ENCODE measurements at regions not wholly inside any gene's neighbourhood (a gene's known extent, or its start where the extent isn't known, plus 50 kb on each side); places are given as distances from the start of the nearest gene placed in this dataset.
"Not testable (repeated sequence)": the region's sequence is repeated elsewhere in the genome, so short reads cannot be mapped to it uniquely, and the experiment has no call there.

- Mint-ChIP-seq H3K4me3 (no peak overlapping the region), H3K4me1 (no peaks in the 10 kb centered on the region), H3K27me3 (ENCODE audit: insufficient read depth, low read depth) (peaks cover 2% of the 10 kb centered on the region), H3K27ac (no peak overlapping the region), H3K36me3 (peaks cover 3% of the 10 kb centered on the region), H3K9me3 (peaks cover 17% of the 10 kb centered on the region)
- Histone ChIP-seq H2AFZ (replicated peaks) (no peak overlapping the region), H3K4me2 (no peak overlapping the region), H3K9ac (no peak overlapping the region), H3K36me3 (no peaks in the 10 kb centered on the region), H3K27me3 (no peaks in the 10 kb centered on the region), H3K4me3 (no peak overlapping the region), H3K9me3 (ENCODE audit: low read depth) (no peaks in the 10 kb centered on the region), H3K79me2 (ENCODE audit: low read depth) (no peaks in the 10 kb centered on the region), H3K4me1 (peaks cover 1% of the 10 kb centered on the region), H4K20me1 (ENCODE audit: low read depth) (no peaks in the 10 kb centered on the region), H3F3A (ENCODE audit: low read depth) (no peaks in the 10 kb centered on the region), H3K27ac (no peak overlapping the region)
- TF ChIP-seq CTCF (IDR thresholded peaks at IDR 0.05), result no peak
- no peak for DNase-seq (ENCODE audit: low spot score)
Observed at GRCh38 chr21:15309721-15310120, 244.9 kb upstream of the NRIP1 start.

GRCh38 chr21:15311510-15311909 lies 246.7 kb upstream of the NRIP1 start:
- no peak overlapping the region for H3K4me3 Mint-ChIP-seq
- peaks cover 24% of the 10 kb centered on the region for H3K9me3 Mint-ChIP-seq
- Histone ChIP-seq H3K4me2 (no peak overlapping the region), H3K4me3 (no peak overlapping the region), H3K9me3 (ENCODE audit: low read depth) (no peaks in the 10 kb centered on the region), H3K4me1 (no peaks in the 10 kb centered on the region), H3K36me3 (no peaks in the 10 kb centered on the region), H3K9ac (no peak overlapping the region), H4K20me1 (ENCODE audit: low read depth) (no peaks in the 10 kb centered on the region), H3K27ac (no peak overlapping the region), H2AFZ (replicated peaks) (no peak overlapping the region), H3K79me2 (ENCODE audit: low read depth) (no peaks in the 10 kb centered on the region), H3K27me3 (no peaks in the 10 kb centered on the region), H3F3A (ENCODE audit: low read depth) (no peaks in the 10 kb centered on the region)
- H3K4me1 Mint-ChIP-seq, result no peaks in the 10 kb centered on the region
- peaks cover 6% of the 10 kb centered on the region for H3K27me3 Mint-ChIP-seq (ENCODE audit: insufficient read depth, low read depth)
- no peaks in the 10 kb centered on the region for H3K36me3 Mint-ChIP-seq
- no peak overlapping the region for H3K27ac Mint-ChIP-seq
- no peak for DNase-seq (ENCODE audit: low spot score)
- TF ChIP-seq EZH2 (IDR thresholded peaks at IDR 0.05) (no peak), CTCF (IDR thresholded peaks at IDR 0.05) (no peak), EZH2phosphoT487 (IDR thresholded peaks at IDR 0.05) (no peak)

- not testable (repeated sequence) for H2AFZ ChIP-seq (replicated peaks); H3F3A ChIP-seq (ENCODE audit: low read depth); H3K9me3 ChIP-seq (ENCODE audit: low read depth); DNase-seq (ENCODE audit: low spot score); H3K36me3 ChIP-seq; H3K4me1 ChIP-seq; H3K27ac Mint-ChIP-seq; H3K27me3 Mint-ChIP-seq (ENCODE audit: insufficient read depth, low read depth); H3K4me2 ChIP-seq; H3K9ac ChIP-seq; H3K79me2 ChIP-seq (ENCODE audit: low read depth); H3K4me3 ChIP-seq; H3K4me3 Mint-ChIP-seq; H3K4me1 Mint-ChIP-seq; H3K27me3 ChIP-seq; H3K36me3 Mint-ChIP-seq; H4K20me1 ChIP-seq (ENCODE audit: low read depth); H3K27ac ChIP-seq
- peaks cover 28% of the 10 kb centered on the region for H3K9me3 Mint-ChIP-seq
Observed at GRCh38 chr21:15317034-15317433, 252.2 kb upstream of the NRIP1 start.

- peaks cover 16% of the 10 kb centered on the region for H3K4me1 ChIP-seq
- H3K4me1 Mint-ChIP-seq, result peaks cover 20% of the 10 kb centered on the region
- no peak overlapping the region for H3K9ac ChIP-seq
- H3F3A ChIP-seq (ENCODE audit: low read depth), result peaks cover 5% of the 10 kb centered on the region
- no peak overlapping the region for H3K27ac Mint-ChIP-seq
- H3K4me2 ChIP-seq, result no peak overlapping the region
- H3K36me3 ChIP-seq, result no peaks in the 10 kb centered on the region
- H3K79me2 ChIP-seq (ENCODE audit: low read depth), result no peaks in the 10 kb centered on the region
- H3K27ac ChIP-seq, result no peak overlapping the region
- no peak for TF ChIP-seq CTCF (IDR thresholded peaks at IDR 0.05)
- TF ChIP-seq EZH2phosphoT487 (IDR thresholded peaks at IDR 0.05), result no peak
- TF ChIP-seq EZH2 (IDR thresholded peaks at IDR 0.05), result no peak
- H2AFZ ChIP-seq (replicated peaks), result no peak overlapping the region
- H3K4me3 ChIP-seq, result no peak overlapping the region
- no peak for DNase-seq (ENCODE audit: low spot score)
- H3K36me3 Mint-ChIP-seq, result peaks cover 7% of the 10 kb centered on the region
- no peaks in the 10 kb centered on the region for H3K27me3 ChIP-seq
- H3K27me3 Mint-ChIP-seq (ENCODE audit: insufficient read depth, low read depth), result peaks cover 7% of the 10 kb centered on the region
- no peak overlapping the region for H3K4me3 Mint-ChIP-seq
- H3K9me3 ChIP-seq (ENCODE audit: low read depth), result no peaks in the 10 kb centered on the region
- no peaks in the 10 kb centered on the region for H4K20me1 ChIP-seq (ENCODE audit: low read depth)
- H3K9me3 Mint-ChIP-seq, result peaks cover 19% of the 10 kb centered on the region
Observed at GRCh38 chr21:15319727-15320126, 254.9 kb upstream of the NRIP1 start.

Data from neural progenitor cell (in vitro differentiated cells).